Astrocyte (in vitro differentiated cells and primary cell): ENCODE measurements at regions not wholly inside any gene's neighbourhood (a gene's known extent, or its start where the extent isn't known, plus 50 kb on each side); places are given as distances from the start of the nearest gene placed in this dataset.

Source experiments
- EZH2 ChIP-seq: IDR thresholded peaks from 2 replicates; pipeline ENCODE4 v1.6.1; 2012; ENCODE audit warnings: mild to moderate bottlenecking, low read length, inconsistent platforms; ENCODE audit not compliant: insufficient read depth
- TF ChIP-seq, protein P1 (sequence below): IDR thresholded peaks from 2 replicates; pipeline ENCODE4 v1.5.1; 2011; ENCODE audit warnings: low read depth, mild to moderate bottlenecking, inconsistent platforms, low read length, moderate library complexity; ENCODE audit not compliant: insufficient read depth

DNA sequence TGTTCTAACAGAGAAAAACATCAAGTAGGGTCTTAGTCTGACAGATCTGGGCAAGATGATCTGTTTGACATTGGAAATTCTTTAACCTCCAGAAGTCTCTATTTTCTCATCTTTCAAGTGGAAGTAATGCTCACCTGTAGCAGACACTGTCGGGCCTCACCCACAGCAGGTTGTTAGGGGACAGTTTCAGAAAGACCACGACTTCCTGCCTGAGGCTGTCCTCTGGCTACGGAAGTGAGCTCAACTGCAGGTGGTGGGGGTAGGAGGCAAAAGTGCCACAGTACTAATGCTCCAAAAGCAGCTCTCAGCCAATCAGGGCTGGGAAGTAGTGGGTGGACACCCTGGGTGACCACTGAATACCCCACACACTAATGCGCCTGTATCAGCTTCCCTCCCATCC is 111.4 kb upstream of the TOPAZ1 start:
- TF ChIP-seq, protein P1, sequence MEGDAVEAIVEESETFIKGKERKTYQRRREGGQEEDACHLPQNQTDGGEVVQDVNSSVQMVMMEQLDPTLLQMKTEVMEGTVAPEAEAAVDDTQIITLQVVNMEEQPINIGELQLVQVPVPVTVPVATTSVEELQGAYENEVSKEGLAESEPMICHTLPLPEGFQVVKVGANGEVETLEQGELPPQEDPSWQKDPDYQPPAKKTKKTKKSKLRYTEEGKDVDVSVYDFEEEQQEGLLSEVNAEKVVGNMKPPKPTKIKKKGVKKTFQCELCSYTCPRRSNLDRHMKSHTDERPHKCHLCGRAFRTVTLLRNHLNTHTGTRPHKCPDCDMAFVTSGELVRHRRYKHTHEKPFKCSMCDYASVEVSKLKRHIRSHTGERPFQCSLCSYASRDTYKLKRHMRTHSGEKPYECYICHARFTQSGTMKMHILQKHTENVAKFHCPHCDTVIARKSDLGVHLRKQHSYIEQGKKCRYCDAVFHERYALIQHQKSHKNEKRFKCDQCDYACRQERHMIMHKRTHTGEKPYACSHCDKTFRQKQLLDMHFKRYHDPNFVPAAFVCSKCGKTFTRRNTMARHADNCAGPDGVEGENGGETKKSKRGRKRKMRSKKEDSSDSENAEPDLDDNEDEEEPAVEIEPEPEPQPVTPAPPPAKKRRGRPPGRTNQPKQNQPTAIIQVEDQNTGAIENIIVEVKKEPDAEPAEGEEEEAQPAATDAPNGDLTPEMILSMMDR = no peak
- no peak for TF ChIP-seq EZH2
